ENCODE measurements at regions not wholly inside any gene's neighbourhood (a gene's known extent, or its start where the extent isn't known, plus 50 kb on each side); places are given as distances from the start of the nearest gene placed in this dataset.
"Not testable (repeated sequence)": the region's sequence is repeated elsewhere in the genome, so short reads cannot be mapped to it uniquely, and the experiment has no call there.

DNA sequence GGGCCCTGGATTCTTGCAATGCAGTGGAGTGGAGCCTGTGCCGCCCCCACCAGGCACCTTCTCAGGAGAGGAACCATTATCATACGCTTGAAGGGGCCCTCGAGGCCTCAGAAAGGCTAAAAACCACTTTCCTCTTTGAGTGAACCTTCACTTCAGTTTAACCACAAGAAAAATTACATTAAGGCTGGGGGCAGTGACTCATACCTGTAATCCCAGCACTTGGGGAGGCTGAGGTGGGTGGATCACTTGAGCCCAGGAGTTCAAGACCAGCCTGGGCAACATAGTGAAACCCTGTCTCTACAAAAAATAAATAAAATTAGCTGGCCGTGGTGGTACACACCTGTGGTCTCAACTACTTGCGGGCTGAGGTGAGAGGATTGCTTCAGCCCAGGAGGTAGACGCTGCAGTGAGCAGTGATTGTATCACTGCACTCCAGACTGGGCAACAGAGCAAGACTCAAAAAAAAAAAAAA, 165.8 kb upstream of the GRK3 start:
- TF ChIP-seq, protein P1, sequence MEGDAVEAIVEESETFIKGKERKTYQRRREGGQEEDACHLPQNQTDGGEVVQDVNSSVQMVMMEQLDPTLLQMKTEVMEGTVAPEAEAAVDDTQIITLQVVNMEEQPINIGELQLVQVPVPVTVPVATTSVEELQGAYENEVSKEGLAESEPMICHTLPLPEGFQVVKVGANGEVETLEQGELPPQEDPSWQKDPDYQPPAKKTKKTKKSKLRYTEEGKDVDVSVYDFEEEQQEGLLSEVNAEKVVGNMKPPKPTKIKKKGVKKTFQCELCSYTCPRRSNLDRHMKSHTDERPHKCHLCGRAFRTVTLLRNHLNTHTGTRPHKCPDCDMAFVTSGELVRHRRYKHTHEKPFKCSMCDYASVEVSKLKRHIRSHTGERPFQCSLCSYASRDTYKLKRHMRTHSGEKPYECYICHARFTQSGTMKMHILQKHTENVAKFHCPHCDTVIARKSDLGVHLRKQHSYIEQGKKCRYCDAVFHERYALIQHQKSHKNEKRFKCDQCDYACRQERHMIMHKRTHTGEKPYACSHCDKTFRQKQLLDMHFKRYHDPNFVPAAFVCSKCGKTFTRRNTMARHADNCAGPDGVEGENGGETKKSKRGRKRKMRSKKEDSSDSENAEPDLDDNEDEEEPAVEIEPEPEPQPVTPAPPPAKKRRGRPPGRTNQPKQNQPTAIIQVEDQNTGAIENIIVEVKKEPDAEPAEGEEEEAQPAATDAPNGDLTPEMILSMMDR (conservative IDR thresholded peaks at IDR 0.05; ENCODE audit: low read length) = not testable (repeated sequence)
- TF ChIP-seq EZH2phosphoT487 (IDR thresholded peaks at IDR 0.05; ENCODE audit: borderline replicate concordance, low read depth, low read length) = not testable (repeated sequence)

All from OCI-LY7 (cell line).